ENCODE measurements at regions not wholly inside any gene's neighbourhood (a gene's known extent, or its start where the extent isn't known, plus 50 kb on each side); places are given as distances from the start of the nearest gene placed in this dataset.

DNA sequence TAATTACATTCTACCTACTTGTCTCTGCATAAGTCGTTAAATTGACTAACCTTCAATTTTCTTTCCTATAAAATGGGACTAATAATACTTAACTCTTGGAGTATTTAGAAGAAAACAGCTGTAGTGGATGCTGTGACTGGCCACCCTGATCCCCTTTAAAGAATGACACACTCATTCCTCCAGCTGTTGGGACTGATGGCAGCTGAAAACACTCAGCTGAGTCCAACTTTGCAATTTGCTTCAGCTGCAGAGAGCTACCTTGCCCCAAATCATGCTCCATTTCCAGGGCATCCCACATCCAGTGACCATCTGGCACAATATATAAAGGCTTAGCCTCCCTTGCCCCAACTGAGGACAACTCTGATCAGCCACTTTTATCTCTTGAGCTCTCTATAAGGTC lies 89.1 kb downstream of the MID1IP1 start:
- no peak for DNase-seq

DNA sequence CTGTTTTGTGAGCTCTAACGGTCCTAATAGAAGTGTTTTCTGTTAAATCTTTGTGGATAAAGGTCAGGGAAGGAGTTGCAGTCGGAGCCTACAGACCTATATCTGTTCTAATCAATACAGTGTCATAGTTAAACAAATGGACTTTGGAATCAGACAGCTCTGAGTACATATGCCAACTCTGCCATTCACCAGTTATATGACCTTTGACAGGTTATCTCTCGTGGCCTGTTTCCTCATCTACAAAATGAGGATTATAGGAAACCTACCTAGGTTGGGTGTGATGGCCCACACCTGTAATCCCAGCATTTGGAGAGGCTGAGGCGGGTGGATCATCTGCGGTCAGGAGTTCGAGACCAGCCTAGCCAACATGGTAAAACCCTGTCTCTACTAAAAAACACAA lies 89.7 kb downstream of the MID1IP1 start:
- no peak for DNase-seq

GRCh38 chrX:38891641-38892413 lies 90.6 kb downstream of the MID1IP1 start:
- peak in 1 of 2 donors; percentile 15 for DNase-seq

- no peak for DNase-seq
Observed at GRCh38 chrX:38893441-38893840, 92.2 kb downstream of the MID1IP1 start.

DNA sequence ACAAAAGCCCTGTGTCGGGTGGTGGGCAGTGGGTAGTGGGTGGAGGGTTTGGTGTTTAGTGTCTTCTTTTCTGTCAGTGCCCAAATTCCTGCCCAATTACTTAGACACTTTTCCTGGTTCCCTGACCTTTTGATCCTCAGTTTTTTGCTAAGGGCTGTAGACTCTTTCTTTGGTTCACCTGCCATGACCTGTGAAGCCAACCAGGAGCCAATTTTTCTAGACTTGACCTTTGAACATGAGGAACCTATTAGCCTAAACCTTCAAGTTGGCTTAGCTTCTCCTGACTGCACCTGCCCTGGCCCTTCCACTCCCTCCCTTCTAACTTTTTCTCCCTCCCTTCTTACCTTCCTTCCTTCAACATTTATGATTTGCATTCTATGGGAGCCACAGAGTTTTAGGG lies 94.5 kb downstream of the MID1IP1 start:
- DNase-seq = no peak

DNA sequence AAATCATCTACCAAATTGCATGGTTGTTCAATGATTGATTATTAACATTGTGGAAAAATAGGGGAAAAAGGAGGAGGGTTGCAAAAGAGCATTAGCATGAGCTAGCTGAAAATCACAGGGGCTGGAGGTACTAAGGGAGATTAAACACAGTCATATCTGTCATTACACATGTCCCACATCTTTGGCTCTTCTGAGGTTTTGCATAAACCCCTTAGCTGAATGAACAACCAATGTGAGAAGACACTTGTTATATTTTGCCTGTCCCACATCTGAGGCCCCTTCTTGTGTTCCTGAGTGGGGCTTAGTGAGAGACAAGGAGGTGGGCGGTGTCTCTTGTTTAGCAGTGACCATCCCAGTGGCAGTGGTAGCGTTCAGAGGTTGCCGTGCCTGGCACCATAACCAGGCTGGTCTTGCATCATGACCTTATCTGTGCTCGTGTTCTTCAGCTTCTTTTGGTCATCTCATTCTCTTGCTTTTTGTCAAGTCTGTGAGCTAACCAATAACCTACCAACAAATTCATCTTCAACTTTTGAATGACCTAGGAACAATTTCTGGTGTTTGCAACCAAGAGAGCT lies 95.6 kb downstream of the MID1IP1 start:
- no peak for DNase-seq

- peak in 1 of 2 donors; percentile 24 for DNase-seq
Observed at GRCh38 chrX:38898261-38898660, 97.0 kb downstream of the MID1IP1 start.

DNA sequence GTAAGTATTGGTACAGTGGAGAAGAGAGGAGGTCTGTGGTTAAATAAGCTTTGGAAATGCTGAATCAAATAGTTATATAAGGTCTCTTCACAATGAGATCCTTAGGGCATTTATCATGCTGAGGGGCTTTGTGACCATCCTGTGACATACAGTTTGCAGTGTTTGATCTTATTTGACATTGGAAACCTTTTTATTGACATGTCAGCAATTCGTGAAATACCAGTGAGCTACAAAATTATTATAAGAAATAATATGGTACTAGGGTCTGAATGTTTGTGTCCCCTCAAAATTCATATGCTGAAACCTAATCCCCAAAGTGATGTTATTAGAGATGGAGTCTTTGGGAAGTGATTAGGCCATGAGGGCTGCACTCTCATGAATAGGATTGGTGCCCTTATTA lies 98.4 kb downstream of the MID1IP1 start:
- DNase-seq = no peak

DNA sequence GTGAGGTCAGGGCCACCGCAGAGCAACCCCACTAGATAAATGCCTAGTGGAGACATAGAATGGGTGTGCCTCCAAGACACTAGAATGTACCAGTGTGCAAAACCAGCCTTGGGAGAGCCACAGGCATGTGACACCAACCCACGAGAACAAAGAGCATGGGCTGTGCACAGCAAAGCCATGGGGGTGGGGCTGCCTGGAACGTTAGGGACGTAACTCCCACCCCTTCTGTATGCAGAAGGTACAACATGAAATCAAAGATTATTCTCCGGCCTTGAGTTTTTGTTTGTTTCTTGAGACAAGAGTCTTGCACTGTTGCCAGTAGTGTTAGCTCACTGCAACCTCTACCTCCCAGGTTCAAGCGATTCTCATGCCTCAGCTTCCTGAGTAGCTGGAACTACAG lies 99.5 kb downstream of the MID1IP1 start:
- DNase-seq = no peak

DNA sequence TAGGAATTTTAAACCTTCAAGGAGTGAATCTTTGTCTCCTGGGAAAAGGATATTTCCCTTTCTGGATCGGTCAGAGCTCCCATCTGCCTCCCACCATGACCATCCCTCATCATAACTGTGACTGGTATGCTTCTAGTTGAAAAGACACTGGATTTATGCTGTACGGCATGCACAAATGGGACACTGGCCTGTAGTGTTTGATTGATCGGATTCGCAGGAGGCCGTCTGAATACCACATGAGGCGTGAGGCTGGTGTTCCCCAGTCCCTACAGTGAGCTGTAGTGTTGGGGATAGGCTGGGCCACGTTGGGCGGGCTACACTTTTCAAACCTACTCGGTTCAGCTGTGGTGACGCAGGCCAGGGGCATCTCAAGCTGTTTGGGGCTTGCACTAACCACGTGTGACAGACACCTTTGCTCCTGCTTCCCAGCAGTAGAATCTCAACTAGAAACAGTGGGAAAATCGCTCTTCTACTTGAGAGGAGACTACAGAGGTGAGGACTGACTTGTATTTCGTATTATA lies 101.8 kb downstream of the MID1IP1 start:
- DNase-seq = no peak

- no peak for DNase-seq
Observed at GRCh38 chrX:38916801-38917200, 115.5 kb downstream of the MID1IP1 start.

- no peak for DNase-seq
Observed at GRCh38 chrX:38917954-38918353, 116.7 kb downstream of the MID1IP1 start.

- no peak for DNase-seq
Observed at GRCh38 chrX:38919202-38919601, 117.9 kb downstream of the MID1IP1 start.

DNA sequence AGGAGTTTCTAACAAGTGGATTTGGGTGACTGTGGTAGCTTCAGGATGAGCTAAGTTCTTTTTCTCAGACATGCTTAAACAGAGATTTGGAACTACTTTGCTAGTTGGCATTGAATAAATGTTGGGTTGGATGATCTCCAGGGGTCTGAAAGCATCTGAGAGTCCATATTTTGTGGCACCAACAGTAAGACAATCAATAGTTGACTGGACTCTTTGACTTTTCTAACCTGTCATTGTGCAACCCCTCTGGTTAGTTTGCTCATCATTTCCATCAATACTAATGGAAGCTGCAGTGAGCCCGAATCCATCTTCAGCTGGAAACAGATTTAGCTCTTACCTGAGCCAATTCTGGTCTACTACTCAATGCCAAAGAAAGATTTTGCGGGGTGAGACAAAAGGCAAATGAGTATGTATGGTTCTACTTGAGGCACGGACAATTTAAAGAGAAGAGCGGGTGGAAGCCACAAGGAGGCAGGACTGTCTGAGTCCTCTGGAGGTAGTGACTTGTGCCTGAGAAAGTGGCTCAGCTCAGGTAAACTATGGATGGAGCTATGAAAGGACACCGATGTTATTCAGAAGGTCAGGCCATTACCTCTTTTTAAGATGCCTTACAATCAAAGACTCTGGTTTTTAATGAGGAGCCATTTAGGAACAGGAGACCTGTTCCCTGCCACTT lies 118.7 kb downstream of the MID1IP1 start:
- DNase-seq = no peak

- no peak for DNase-seq
Observed at GRCh38 chrX:38923451-38923969, 122.3 kb downstream of the MID1IP1 start.

- DNase-seq = no peak
Observed at GRCh38 chrX:38927592-38927991, 126.3 kb downstream of the MID1IP1 start.

DNA sequence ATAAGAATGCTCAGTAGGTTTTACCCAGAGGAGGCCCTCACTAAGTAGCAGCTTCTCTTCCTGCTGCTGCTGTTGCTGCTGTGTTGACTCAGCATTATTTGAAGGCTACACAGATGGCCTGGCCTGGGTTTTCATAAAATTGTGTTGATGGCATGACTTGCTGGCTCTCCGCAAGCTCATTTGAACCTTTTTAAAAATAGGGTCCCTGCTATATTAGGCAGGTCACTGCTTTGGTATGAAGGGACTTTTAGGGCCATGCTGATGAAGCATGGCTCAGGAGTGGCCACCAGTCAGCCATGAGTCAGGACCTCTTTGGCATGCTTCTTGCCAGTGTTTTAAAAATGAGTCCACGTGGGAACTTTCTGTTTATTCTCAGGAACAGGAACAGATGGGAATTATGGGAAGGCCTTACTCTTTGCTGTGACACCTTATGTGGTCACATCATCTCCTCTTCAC lies 128.7 kb downstream of the MID1IP1 start:
- DNase-seq = no peak

DNA sequence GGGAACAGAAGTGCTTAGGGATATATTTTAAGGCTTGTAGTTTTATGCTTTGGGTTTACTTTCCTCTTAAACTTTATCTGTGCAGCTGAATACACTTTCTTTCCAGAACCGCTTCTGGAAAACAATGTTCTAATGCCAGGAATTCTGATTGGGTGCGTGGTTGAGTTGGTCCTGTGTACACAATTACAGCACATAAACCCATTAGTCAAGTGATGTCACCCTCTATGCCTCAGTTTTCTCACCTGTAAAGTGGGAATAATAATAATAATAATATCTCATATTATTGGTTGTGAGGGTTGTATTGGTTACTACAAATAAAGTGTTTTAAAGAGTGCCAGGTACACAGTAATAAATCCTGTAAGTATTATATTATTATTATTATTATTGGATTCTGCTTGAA lies 129.2 kb downstream of the MID1IP1 start:
- DNase-seq = no peak

GRCh38 chrX:38935561-38935960 lies 134.3 kb downstream of the MID1IP1 start:
- DNase-seq = no peak

DNA sequence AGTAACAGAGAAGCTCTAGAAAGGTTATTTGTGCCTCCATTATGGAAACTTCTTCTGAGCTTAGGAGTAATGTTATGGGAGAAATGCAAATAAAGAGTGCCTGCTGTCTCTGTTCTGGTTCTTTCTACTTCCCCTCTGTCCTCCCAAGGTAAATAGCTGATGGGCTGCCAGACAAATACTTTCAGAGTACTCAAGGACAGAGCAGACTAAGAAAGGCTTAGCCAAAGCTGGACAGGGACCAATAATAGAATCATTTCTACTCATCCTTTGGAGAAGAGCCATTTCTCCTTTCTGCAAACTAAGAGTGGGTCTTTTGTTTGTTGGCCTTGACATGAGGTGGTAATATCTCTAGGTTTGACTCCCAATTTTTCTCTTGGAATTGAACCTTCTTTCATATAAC lies 136.1 kb downstream of the MID1IP1 start:
- no peak for DNase-seq

DNA sequence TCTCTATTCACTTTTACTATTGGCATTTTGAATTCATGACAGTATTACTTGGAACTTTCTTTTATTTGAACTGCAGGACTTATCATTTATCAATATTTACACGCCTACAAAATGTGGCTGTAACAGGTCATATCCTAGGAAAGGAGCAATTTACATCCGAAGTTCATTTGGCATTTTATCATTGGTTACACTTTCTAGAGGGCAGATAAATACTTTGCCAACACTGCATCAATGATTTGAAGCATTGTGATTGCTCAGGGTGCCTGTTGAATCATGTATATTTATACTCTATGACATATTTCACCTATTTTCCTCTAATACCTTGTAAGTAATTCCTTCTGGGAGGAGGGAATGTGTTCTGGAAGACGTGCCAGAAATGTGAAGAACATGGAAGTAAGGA lies 136.7 kb downstream of the MID1IP1 start:
- DNase-seq = no peak

DNA sequence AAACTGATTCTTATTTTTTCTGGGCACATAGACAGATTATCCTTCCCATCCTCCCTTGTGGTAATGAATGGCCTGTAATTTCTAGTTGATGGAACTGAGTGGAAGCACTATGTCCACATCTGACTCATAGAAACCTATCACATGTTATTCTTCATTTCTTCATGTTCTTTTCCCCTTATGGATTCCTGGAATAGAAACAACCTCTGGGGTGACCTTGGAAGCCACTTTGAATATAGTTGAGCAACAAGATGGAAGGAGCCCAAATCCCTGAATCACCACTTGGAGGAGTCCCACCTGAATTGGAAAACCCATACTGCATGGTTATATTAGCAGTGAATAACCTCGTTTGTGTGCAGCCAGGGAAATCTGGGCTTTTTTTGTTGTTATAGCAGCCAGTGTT lies 137.8 kb downstream of the MID1IP1 start:
- DNase-seq = no peak

DNA sequence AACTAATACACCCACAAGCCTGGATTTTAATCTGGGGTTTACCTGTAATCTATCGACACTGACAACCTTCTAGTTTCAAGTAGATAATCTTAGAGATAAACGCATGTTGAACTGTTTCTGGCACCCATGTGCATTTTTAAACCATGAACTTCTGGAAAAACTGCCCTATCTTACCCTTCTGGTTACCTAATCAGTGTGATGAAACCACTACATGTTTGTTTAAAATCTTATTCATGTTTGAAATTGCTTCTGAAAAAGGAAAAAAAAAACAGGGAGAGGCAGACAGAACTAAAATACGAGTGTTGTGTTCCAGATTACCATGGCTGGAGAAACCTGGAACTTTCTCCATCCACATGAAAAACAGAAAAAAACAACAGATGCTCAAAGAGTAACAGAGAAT lies 139.3 kb downstream of the MID1IP1 start:
- DNase-seq = no peak

DNA sequence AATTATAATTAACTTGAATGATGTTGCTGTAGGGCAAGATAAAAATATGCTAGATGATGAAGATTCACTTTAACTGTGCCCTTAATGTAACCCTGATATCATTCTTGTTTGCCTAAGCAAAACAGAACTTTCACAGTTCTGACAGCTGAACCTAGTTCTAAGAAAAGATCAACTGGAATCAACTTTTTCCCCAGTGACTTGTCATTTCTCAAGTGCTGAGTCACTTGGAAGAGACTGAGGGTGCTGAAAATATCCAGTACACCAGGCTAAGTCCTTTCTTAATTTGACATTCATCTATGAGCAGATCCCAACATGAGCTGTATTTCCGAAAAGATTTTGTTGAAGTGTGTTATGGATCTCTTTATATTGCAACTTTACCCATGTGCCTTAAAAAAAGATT lies 140.4 kb downstream of the MID1IP1 start:
- no peak for DNase-seq

All from bone marrow (tissue), 2 donors.